Lower lobe of right lung (tissue), 2 donors: ENCODE measurements at regions not wholly inside any gene's neighbourhood (a gene's known extent, or its start where the extent isn't known, plus 50 kb on each side); places are given as distances from the start of the nearest gene placed in this dataset.

Experiments used
- ATAC-seq, 2 donors: fragments of 200-7000 bp; cut with Tn5 transposase; one replicate each; pipeline ENCODE4 v1.9.1; 2020 to 2022; ENCODE audit warnings: mild to moderate bottlenecking in 2 of 2, moderate library complexity in 2 of 2
- DNase-seq: peaks from one replicate; pipeline ENCODE4 v3.0.0-alpha.2; 2020
- H3K27ac ChIP-seq: fragments of 200-600 bp; one replicate; pipeline ENCODE4 v1.8.0; 2022
- H3K27me3 ChIP-seq: fragments of 200-600 bp; one replicate; pipeline ENCODE4 v1.8.0; 2022; ENCODE audit warnings: low read depth
- H3K36me3 ChIP-seq: fragments of 200-600 bp; one replicate; pipeline ENCODE4 v1.8.0; 2022; ENCODE audit warnings: mild to moderate bottlenecking
- H3K4me1 ChIP-seq: fragments of 200-600 bp; one replicate; pipeline ENCODE4 v1.8.0; 2022
- H3K4me3 ChIP-seq: fragments of 200-600 bp; one replicate; pipeline ENCODE4 v1.8.0; 2022; ENCODE audit warnings: mild to moderate bottlenecking
- H3K9me3 ChIP-seq: fragments of 200-600 bp; one replicate; pipeline ENCODE4 v1.8.0; 2022
- CTCF ChIP-seq: fragments of 200-600 bp; IDR thresholded peaks from one replicate; pipeline ENCODE4 v1.8.0; 2022; ENCODE audit warnings: antibody characterized with exemption, mild to moderate bottlenecking
- intact Hi-C: fragments of 100-400 bp; cut with DNase I; formaldehyde crosslinking; loops from one replicate; pipeline ENCODE4 v1.11.0; 2022
- donor health status: DM: no; HTN: yes; CAD: no; lungs with severe emphysema.

- no peaks in the 10 kb centered on the region for H3K9me3 ChIP-seq
- H3K4me1 ChIP-seq = no peaks in the 10 kb centered on the region
- H3K36me3 ChIP-seq = no peaks in the 10 kb centered on the region
- no peak for DNase-seq
- H3K27me3 ChIP-seq = no peaks in the 10 kb centered on the region
- ATAC-seq = no peak
- no peak overlapping the region for H3K27ac ChIP-seq
- no peak for TF ChIP-seq CTCF
- intact Hi-C loops = no loop called here
- H3K4me3 ChIP-seq = no peak overlapping the region
Observed at GRCh38 chr6:138640028-138640427, 133.5 kb upstream of the CCDC28A start.

- Histone ChIP-seq H3K4me3 (no peak overlapping the region), H3K4me1 (no peaks in the 10 kb centered on the region), H3K27me3 (no peaks in the 10 kb centered on the region), H3K9me3 (no peaks in the 10 kb centered on the region), H3K27ac (no peak overlapping the region), H3K36me3 (no peaks in the 10 kb centered on the region)
- intact Hi-C loops = no loop called here
- TF ChIP-seq CTCF = no peak
- no peak for ATAC-seq
- no peak for DNase-seq
Observed at GRCh38 chr6:138643210-138643609, 130.4 kb upstream of the CCDC28A start.

- Histone ChIP-seq H3K4me3 (no peak overlapping the region), H3K36me3 (no peaks in the 10 kb centered on the region), H3K27ac (no peak overlapping the region), H3K4me1 (no peaks in the 10 kb centered on the region), H3K9me3 (no peaks in the 10 kb centered on the region), H3K27me3 (no peaks in the 10 kb centered on the region)
- DNase-seq (no peak), ATAC-seq (no peak)
- no peak for TF ChIP-seq CTCF
- intact Hi-C loops = no loop called here
Observed at GRCh38 chr6:138645976-138646640, 127.5 kb upstream of the CCDC28A start.

- ATAC-seq = no peak
- Histone ChIP-seq H3K4me3 (no peak overlapping the region), H3K27me3 (no peaks in the 10 kb centered on the region), H3K9me3 (no peaks in the 10 kb centered on the region), H3K36me3 (no peaks in the 10 kb centered on the region), H3K27ac (no peak overlapping the region), H3K4me1 (no peaks in the 10 kb centered on the region)
- intact Hi-C loops = no loop called here
- no peak for DNase-seq
- TF ChIP-seq CTCF = no peak
Observed at GRCh38 chr6:138647006-138647405, 126.6 kb upstream of the CCDC28A start.

GRCh38 chr6:138648127-138648526 lies 125.4 kb upstream of the CCDC28A start:
- Histone ChIP-seq H3K4me1 (no peaks in the 10 kb centered on the region), H3K27me3 (no peaks in the 10 kb centered on the region), H3K27ac (no peak overlapping the region), H3K36me3 (no peaks in the 10 kb centered on the region), H3K4me3 (no peak overlapping the region), H3K9me3 (no peaks in the 10 kb centered on the region)
- DNase-seq (no peak), ATAC-seq (no peak)
- intact Hi-C loops = no loop called here
- TF ChIP-seq CTCF = no peak
